ENCODE measurements at regions not wholly inside any gene's neighbourhood (a gene's known extent, or its start where the extent isn't known, plus 50 kb on each side); places are given as distances from the start of the nearest gene placed in this dataset.

DNA sequence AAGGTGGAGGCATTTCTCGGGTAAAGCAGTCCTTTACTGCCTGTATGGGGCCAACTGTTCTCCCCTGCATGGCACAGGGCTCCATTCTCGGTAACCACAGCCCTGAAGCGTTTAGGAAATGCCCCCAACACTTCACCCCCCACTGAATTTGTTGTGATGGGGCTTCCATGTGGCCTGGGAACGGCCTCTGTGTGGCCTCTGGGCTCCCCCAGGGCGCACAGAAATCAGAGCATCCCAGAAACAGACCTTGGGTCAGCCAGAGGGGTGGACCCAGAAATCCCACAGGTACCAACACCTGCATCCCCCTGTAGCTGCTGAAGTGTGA, 153.7 kb upstream of the VSTM2B start:
- TF ChIP-seq EZH2phosphoT487 (IDR thresholded peaks at IDR 0.05; ENCODE audit: insufficient read depth, low read depth) (no peak), EZH2 (IDR thresholded peaks at IDR 0.05; ENCODE audit: insufficient read depth, poor library complexity, severe bottlenecking) (no peak)
